ENCODE measurements at regions not wholly inside any gene's neighbourhood (a gene's known extent, or its start where the extent isn't known, plus 50 kb on each side); places are given as distances from the start of the nearest gene placed in this dataset.
A peak's percentile ranks its signal among the peaks of the same experiment; 100 is the strongest.

DNA sequence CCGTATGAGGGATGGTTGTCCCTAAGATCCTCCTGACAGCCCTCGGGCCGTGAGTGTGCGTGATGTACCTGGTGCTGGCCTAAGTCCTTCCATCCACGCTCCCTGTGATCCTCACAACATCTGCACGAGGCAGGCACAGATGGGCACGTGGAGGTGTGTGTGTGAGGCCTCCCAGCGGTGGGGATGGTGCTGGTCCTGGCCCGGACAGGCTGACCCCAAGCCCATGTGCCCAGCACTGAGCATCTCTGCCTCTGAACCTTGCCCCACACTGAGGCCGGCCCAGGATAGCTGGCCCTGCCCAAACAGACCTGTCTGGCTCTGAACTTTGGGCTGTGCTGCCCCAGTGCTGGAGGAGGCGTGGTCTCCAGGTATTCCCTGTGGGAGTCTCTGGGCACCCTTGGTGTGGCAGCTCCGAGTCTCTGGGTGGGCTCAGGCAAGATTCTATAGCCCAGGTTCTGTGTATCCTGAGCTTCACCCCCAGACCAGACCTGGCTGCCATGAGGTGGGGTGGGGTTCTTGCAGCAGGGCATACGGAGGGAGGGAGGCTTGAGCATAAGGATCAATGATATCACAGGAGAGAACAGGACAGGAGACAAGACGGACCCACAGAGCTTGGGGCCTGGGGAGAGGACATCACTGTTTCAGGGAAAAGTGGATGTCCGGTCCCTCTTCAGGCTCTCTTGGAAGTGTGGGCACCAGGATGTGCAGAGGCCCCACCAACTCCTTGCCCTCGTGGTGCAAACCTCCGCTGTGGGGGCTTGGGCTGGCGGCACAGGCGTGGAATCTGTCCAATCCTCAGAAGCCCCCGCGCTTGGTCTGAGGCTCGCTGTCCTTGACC, 881.8 kb downstream of the BRD1 start:
- no peaks in the 10 kb centered on the region for H3K9me3 Mint-ChIP-seq
- DNase-seq = peak; percentile 11
- H3K27me3 Mint-ChIP-seq = peaks cover 39% of the 10 kb centered on the region
- H3K4me1 Mint-ChIP-seq (ENCODE audit: low read depth) = no peaks in the 10 kb centered on the region
- no peak overlapping the region for H3K4me3 Mint-ChIP-seq
- H3K27ac Mint-ChIP-seq = no peak overlapping the region
- H3K36me3 Mint-ChIP-seq (ENCODE audit: low read depth) = no peaks in the 10 kb centered on the region

DNA sequence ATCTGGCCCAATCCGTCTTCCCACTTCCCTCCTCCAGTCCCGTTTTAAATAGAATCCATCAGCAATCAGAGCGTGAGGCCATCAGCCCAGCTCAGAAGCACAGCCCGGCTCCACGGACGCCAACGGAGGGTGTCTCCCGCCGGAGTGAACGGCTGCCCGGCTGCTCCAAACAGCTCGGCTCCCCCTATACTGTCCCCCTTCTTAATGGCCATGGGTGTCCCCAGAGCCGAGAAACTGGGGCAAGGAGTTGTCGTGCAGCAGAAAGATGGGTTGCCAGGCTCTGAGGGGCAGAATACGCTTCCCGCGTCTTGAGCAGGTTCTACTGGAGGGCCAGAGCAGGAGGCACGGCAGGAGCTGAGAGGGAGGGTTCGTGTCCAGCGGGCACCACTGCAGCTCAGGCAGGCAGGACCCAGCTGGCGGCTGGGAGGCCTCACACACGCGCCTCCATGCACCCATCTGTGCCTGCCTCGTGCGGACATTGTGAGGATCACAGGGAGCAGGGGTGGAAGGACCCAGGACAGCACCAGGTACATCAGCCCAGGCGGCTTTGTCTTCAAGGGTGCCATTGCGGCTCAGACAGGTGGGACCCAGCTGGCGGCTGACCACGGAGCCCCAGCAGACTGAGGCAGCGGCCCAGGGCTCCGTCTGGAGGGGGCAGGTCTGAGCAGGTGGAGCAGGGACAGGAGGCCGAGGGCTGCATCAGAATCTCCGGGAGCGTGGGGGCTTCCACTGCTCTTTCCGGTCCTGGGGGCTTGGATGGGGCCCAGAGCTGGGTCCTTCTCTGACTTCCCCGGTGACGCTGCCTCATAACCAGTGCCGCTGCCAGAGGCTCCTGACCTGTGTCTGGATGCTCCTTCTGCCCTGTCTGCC, 882.7 kb downstream of the BRD1 start:
- Mint-ChIP-seq H3K4me3 (no peak overlapping the region), H3K27me3 (peaks cover 39% of the 10 kb centered on the region), H3K4me1 (ENCODE audit: low read depth) (no peaks in the 10 kb centered on the region), H3K27ac (no peak overlapping the region), H3K36me3 (ENCODE audit: low read depth) (no peaks in the 10 kb centered on the region), H3K9me3 (no peaks in the 10 kb centered on the region)
- peak; percentile 23 for DNase-seq

DNA sequence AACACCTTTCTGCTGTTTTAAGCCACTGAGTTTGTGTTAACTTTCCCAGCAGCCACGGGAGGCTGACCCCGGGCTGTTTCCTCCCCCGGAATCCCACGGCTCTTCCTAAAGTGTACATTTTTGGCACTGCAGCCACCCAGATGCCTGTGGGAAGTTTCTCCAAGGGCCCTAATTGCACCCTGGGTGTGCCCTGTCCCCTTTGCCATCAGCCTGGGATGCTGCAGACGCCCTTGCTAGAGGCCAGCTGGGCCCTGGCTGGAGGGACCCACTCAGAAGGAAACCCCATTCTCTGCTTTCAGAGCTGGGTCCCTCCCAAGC, 883.3 kb downstream of the BRD1 start:
- no peak overlapping the region for H3K27ac Mint-ChIP-seq
- no peak for DNase-seq
- no peaks in the 10 kb centered on the region for H3K9me3 Mint-ChIP-seq
- H3K4me1 Mint-ChIP-seq (ENCODE audit: low read depth) = no peaks in the 10 kb centered on the region
- H3K4me3 Mint-ChIP-seq = no peak overlapping the region
- no peaks in the 10 kb centered on the region for H3K36me3 Mint-ChIP-seq (ENCODE audit: low read depth)
- peaks cover 33% of the 10 kb centered on the region for H3K27me3 Mint-ChIP-seq

DNA sequence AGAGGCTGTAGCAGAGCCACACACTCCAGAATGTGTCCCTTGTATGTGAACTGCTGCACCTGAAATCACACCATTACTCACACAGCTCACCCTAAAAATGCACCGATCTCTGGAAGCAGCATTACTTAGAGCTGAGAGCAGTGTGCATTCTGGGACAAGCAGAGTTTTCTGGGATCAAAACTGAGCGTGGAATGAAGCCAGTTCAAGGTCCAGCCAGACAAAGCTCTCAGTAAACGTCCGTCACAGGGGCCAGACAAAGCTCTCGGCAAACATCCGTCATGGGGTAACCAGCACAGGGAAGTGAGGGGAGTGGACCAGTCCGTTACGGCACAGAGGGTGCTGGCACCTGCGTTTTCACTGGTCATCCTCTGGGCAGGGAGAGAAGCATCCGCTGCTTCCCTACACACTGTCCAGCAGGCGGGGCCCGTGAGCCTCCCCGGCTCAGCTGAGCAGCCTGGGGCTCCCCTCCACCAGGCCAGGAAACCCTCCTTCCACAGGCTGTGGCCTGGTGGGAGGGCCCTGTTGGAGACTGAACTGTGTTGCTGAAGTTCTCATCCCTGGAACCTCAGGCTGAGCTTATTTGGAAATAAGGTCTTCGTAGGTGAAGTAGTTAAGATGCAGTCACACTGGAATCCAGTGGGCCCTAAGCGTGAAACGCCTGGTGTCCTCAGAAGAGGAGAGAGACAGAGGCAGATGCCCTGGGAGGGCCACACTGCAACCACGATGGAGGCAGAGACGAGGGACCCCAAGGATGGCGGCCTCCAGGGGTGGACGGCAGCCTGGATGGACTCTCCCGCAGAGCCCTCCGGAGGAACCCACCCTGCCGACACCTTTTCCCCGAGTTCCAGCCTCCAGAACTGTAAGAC, 883.9 kb downstream of the BRD1 start:
- Mint-ChIP-seq H3K27ac (no peak overlapping the region), H3K4me3 (no peak overlapping the region), H3K9me3 (no peaks in the 10 kb centered on the region), H3K27me3 (peaks cover 32% of the 10 kb centered on the region), H3K36me3 (ENCODE audit: low read depth) (no peaks in the 10 kb centered on the region), H3K4me1 (ENCODE audit: low read depth) (no peaks in the 10 kb centered on the region)
- peak; percentile 33 for DNase-seq

DNA sequence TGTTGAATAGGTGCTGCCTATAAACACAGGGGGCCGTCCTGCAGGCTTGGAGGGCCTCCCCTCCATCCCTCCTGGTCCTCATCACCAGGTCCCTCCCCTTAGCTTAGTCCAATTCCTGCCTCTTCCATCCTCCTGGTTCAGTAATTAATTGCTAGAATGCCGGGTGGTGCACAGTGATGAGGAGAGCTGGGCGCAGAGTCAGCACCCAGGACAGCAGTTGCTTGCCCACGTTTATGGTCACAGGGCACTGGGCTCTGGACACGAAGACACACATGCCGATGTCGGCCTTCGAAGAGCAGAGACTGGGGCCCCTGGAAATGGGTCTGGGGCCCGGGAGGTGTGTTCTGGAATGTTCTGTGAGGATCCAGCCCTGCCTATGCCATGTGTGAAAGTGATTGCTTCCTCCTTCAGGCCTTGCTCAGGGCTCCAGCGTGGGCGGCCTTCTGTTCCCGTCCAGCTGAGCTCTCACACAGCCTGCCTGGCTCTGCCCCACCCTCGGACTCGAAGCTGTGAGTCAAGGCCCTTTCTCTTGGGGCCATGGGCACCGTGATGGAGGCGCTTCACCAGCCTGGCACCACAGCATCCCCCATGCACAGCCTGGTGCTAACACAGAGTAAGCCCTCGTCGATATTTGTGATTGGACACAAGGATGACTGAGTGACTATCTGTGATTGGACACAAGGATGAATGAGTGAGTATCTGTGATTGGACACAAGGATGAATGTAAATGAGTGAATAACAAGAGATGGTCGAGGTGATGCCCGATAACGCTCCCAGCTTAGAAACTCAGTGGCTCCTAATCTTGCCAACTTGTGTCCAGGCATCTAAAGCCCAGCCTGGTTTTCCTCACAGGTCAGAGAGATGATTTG, 884.7 kb downstream of the BRD1 start:
- H3K9me3 Mint-ChIP-seq = no peaks in the 10 kb centered on the region
- no peaks in the 10 kb centered on the region for H3K4me1 Mint-ChIP-seq (ENCODE audit: low read depth)
- no peak overlapping the region for H3K4me3 Mint-ChIP-seq
- H3K27me3 Mint-ChIP-seq = peaks cover 35% of the 10 kb centered on the region
- DNase-seq = peak; percentile 18
- no peak overlapping the region for H3K27ac Mint-ChIP-seq
- H3K36me3 Mint-ChIP-seq (ENCODE audit: low read depth) = no peaks in the 10 kb centered on the region

DNA sequence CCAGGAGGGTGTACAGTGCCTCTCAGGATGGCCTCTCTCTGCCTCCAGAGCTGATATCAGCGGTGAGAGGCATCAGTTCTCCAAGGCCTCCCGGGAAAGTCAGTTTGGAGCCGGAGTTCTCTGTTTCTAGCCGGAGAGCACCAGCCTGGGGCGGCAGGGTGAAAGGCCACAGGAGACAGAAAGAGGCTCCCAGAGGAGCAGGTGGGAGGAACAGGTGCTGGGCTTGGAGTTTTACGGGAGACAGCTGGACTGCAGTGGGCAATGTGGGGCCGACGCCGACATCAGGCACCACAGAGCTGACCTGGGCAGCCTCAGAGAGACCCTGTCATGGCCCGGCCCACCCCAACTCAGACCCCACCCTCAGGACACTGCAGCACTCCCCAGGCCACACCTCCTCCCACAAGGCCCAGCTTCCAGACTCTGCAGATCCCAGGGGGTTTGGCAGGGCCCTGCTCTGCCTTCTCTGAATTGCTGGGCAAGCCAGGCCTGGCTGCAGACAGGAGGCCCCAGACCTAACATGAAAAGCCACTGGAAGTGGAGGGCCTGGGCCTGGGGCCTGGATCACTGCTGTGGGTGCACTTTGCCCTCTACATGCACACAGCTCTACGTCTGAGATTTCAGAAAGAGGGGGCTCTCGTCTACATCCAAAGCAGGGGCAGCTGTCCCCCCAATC, 885.6 kb downstream of the BRD1 start:
- Mint-ChIP-seq H3K27me3 (peaks cover 37% of the 10 kb centered on the region), H3K36me3 (ENCODE audit: low read depth) (no peaks in the 10 kb centered on the region), H3K27ac (no peak overlapping the region), H3K4me1 (ENCODE audit: low read depth) (no peaks in the 10 kb centered on the region), H3K9me3 (no peaks in the 10 kb centered on the region), H3K4me3 (no peak overlapping the region)
- peak; percentile 9 for DNase-seq

DNA sequence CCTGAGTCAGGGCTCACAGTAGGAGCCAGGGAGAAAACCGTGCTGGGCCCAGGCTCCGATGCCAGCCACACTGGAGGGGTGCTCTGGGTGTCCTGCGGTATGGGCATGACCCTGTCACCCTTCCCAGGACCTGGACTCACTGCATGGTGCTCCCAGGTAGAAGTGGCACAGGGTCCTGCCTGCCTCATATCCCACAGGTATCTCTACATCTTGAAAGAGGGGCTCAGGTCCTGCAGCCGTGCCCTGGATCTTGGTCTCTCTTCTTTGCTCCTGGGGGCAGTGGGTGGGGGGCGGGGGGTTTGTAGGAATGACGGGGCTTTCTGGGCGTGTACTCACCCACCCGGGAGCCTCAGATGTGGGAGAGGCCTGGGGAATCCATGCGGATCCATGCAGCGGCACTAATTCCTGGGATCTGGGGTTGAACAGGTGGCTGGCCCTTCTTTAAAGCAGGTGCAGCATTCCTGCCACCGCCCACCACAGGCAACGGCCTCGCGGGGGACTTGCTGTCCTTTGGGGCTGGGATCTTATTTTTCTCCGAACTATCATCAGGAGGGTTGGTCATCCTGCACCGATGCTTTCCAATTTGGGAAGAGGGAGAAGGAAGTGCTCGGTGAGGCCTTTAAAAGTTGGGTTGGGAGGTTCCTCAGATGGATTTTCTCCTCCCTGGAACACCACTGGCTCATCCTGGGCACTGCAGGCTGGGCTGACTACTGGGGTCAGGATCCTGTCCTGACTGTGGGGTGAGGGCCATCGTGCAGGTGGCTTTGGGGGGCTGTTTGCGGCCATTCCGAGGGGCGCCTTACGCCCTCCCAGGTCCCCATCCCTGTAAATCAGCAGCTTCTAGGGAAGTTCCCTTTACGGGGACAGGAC, 886.4 kb downstream of the BRD1 start:
- no peak overlapping the region for H3K4me3 Mint-ChIP-seq
- no peak overlapping the region for H3K27ac Mint-ChIP-seq
- DNase-seq = peak; percentile 15
- no peaks in the 10 kb centered on the region for H3K36me3 Mint-ChIP-seq (ENCODE audit: low read depth)
- H3K9me3 Mint-ChIP-seq = peaks cover 3% of the 10 kb centered on the region
- peaks cover 43% of the 10 kb centered on the region for H3K27me3 Mint-ChIP-seq
- no peaks in the 10 kb centered on the region for H3K4me1 Mint-ChIP-seq (ENCODE audit: low read depth)

DNA sequence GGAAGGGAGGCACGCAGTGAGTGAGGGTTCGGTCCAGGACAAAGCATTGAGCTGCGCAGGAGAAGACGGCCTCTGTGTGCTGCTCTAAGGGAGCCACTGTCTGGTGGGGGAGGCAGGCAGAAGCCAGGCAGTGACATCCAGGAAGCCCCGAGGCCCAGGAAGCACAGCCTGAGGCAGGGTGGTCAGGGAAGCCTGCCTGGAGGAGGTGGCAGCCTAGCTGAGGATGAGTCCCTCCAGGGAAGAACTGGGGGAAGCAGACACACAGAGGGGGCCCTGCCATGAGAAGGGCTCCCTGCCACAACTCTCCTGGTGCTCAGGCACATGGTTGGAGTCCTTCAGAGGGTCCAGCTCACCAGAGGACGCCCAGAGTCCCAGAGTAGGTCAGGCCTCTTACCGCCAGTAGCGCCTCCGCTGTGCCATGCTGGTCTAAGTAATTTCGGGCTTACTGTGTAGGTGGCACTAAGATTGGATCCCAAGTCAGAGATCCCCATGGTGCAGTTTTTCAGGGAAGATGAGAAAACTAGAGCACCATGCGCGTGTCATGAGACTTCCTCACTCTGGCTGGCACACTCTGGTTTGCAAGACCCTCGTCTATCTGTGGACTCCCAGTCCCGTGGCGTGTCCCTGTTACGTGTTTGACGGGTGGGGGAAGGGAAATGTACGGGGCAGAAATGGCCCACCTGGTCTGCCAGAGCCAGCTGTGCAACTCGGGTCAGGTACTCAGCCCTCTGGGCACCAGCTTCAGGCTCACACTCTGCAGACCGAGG, 887.2 kb downstream of the BRD1 start:
- Mint-ChIP-seq H3K4me1 (ENCODE audit: low read depth) (no peaks in the 10 kb centered on the region), H3K36me3 (ENCODE audit: low read depth) (no peaks in the 10 kb centered on the region), H3K27ac (no peak overlapping the region), H3K9me3 (peaks cover 5% of the 10 kb centered on the region), H3K4me3 (no peak overlapping the region), H3K27me3 (peaks cover 44% of the 10 kb centered on the region)
- peak; percentile 19 for DNase-seq

DNA sequence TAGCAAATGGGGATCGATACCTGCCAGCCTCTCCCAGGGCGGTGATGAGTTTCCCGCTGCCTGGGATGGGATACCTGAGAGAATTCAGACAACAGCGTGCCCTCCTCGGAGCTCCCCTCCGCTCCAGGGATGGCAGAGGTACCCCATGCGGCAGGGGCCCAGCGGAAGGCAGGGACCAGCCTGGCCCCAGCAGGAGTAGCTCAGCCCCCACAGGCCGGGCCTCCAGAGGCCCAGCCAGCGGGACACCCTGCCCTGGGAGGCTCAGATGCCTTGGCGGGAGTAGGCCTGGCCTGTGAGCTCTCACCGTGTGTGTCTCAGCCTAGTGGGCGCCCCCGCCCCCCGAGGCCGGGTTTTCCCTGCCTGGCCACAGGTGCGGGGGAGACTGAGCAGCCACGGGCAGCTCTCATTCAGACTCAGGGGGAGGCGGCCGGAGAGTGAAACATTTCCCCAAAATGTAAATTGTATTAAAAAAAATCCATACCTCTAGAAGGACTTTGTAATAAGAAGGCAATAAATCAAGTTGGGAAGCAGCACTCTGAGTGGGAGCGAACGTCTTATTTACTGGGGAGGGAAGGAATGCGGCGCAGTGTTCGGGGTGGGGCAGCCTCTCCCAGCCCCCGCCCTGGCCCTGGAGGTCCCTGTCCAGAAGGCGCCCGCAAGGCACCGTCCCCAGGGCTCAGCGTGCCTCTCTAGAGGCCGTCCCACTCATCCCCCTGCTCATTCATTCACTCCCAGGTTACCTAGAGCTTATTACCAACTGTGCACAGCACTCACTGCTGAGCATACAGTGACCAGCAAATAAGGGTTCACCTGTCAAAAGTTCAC, 888.0 kb downstream of the BRD1 start:
- H3K27ac Mint-ChIP-seq = no peak overlapping the region
- H3K36me3 Mint-ChIP-seq (ENCODE audit: low read depth) = no peaks in the 10 kb centered on the region
- H3K4me1 Mint-ChIP-seq (ENCODE audit: low read depth) = no peaks in the 10 kb centered on the region
- H3K9me3 Mint-ChIP-seq = peaks cover 10% of the 10 kb centered on the region
- no peak overlapping the region for H3K4me3 Mint-ChIP-seq
- H3K27me3 Mint-ChIP-seq = peaks cover 47% of the 10 kb centered on the region
- peak; percentile 6 for DNase-seq

DNA sequence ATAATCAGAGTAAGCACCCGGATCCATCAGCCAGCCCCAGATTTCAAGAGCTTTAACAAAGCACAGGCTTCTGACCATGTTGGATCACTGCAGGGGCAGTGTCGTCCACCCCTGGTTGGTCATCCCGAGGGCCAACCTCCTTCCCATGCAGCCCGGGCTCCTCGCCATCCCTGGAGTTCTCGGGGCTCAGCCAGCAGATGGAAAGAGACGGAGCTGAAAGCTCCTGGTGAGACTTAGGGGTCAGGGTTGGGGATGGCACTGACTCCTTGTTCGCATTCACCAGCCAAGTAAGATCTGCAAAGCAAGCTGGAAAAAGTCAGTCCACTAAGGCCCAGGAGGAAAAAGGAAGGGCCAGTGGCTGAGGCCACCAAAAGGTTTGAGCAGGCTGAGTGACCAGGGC, 888.9 kb downstream of the BRD1 start:
- DNase-seq = peak; percentile 3
- no peaks in the 10 kb centered on the region for H3K36me3 Mint-ChIP-seq (ENCODE audit: low read depth)
- H3K27me3 Mint-ChIP-seq = peaks cover 50% of the 10 kb centered on the region
- no peak overlapping the region for H3K4me3 Mint-ChIP-seq
- H3K4me1 Mint-ChIP-seq (ENCODE audit: low read depth) = no peaks in the 10 kb centered on the region
- no peak overlapping the region for H3K27ac Mint-ChIP-seq
- peaks cover 16% of the 10 kb centered on the region for H3K9me3 Mint-ChIP-seq

DNA sequence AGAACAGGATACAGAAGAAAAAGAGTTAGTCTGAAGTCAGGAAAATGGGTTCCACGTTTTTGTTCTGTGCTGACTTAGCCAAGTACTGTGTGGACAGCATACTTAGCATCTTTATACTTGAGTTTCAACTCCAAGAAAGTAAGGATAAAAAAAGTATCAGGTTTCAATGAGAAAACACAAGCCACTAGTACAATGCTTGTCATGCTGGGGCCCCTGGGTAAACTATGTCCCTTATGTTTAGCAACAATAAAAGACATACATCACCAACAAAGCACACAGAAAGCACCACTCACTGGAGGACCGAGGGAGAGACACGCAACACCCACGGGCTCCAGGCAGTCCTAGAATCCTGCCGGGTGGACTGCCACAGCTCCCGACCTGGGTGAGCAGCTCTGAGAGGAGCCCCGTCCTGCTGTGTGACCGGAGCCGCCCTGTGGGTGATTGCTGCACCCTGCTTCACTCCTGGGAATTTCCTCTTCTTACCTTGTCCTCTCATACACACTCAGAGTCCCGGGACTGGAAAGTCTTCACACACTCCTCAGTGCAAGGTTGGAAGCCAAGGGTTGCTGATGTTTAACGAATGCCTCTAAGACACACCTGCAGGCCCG, 890.5 kb downstream of the BRD1 start:
- Mint-ChIP-seq H3K27me3 (peaks cover 55% of the 10 kb centered on the region), H3K9me3 (peaks cover 16% of the 10 kb centered on the region), H3K27ac (no peak overlapping the region), H3K4me1 (ENCODE audit: low read depth) (no peaks in the 10 kb centered on the region), H3K4me3 (no peak overlapping the region), H3K36me3 (ENCODE audit: low read depth) (no peaks in the 10 kb centered on the region)
- no peak for DNase-seq

Measured in activated T-cell treated with anti-CD3 and anti-CD28 coated beads, Interleukin-2, amount 50 U/mL, for 24 hours (primary cell).